Umbilical cord (tissue), 1 donor: ENCODE measurements at regions not wholly inside any gene's neighbourhood (a gene's known extent, or its start where the extent isn't known, plus 50 kb on each side); places are given as distances from the start of the nearest gene placed in this dataset.
"Not testable (repeated sequence)": the region's sequence is repeated elsewhere in the genome, so short reads cannot be mapped to it uniquely, and the experiment has no call there.

Experiments
- DNase-seq: peaks from one replicate; pipeline ENCODE4 v3.0.0-alpha.2; 2015; ENCODE audit warnings: low spot score

DNA sequence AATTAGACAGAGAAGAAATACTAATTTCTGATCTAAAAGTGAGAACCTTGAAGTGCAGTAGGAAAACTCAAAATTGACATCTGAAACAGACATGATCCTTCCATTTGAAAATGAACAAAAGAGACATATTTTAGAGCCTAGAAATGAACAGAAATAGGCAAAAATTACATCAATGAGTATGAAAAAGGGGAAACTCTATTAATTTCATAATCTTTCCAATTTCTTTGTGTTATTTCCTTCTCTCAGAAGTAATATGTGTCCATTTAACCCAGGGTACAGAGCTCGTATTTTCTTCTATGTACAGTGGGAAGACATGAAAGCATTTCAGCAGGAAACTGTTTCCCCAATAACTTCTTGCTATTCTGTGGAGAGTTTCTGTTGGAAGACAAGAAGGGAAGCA, 263.1 kb downstream of the CGGBP1 start:
- no peak for DNase-seq

DNA sequence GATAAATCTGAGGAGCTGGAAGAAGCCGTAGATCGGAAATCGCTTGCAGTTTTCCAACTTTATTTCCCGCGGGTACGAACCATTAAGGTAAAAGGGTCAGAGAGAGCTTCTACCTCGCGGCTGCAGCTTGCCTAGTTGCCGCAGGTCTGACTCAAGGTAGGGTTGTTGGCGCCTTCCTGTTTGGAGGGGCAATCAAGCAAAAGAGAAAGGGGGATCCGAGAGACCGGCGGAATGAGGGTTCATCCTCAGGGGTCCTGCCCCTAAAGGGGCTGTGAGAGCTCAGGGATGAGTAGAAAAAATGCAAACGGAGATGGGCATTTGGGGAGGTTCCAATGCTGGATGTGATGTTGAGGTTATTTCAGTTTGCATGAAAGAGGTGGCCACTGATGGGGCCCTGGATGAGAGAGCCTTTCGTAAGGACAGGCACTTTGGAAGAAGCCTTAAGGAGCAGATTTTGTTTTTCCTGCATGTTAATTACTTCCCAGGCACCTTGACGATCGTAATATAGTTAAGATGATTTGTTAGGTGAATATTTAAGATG, 265.4 kb downstream of the CGGBP1 start:
- DNase-seq: no peak

DNA sequence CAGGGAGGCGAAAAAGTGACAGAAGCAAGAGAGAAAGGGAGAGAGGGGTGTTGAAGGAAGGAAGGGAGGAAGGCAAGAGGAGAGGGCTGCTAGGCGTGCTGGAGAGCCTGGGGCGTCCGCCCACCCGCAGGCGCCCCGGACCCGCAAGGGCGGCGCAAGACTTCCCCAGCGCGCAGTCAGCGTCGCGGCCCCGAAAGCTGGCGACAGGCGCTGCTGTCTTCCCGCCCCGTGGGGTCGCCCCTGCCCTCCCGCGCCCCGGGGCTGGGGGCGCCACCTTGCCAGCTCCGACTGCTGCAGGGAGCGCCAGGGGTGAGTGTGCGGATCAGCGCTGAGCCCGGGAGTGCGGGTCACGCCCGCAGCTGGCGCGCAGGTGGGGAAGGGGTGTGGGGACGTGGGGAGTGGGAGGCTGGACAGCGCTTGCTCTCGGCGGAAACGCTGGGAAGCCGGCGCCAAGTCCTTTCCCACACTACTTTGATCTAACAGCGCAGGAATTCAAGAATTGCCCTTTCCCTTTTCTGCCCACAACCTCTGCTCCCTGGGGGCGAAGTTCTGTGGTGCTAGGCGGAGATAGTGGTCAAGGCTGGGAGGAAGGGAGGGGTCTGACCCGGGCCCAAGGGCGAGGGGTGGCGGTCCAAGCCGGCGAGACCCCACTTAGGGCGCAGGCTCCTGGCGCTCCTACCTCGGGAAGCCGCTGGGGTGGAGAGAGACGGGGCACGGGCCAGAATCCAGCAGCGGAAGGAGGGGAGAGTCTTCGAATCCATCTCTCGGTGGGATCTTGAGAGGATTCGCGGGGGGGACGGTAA, 266.1 kb downstream of the CGGBP1 start, which contains the start of gene HTR1F:
Gene HTR1F (plus strand): TSS at position 173 of the 803 bp plus-strand sequence.
- no peak for DNase-seq

DNA sequence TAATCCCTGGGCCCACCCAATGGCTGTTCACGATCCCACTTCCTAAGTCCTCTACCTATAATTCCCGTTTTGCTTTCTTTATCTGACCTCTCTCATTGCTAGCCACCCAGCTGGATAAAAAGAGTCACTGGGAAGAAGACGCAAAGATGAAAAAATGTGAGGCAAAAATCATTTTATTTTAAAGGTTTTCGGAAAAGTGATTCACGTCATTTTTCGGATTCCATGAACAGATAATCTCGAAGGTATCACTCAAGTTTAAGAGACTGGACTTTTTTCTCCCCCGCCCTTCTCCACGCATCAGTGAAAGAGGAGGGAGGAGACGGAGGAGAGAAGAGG, 266.6 kb downstream of the CGGBP1 start:
- DNase-seq: no peak

DNA sequence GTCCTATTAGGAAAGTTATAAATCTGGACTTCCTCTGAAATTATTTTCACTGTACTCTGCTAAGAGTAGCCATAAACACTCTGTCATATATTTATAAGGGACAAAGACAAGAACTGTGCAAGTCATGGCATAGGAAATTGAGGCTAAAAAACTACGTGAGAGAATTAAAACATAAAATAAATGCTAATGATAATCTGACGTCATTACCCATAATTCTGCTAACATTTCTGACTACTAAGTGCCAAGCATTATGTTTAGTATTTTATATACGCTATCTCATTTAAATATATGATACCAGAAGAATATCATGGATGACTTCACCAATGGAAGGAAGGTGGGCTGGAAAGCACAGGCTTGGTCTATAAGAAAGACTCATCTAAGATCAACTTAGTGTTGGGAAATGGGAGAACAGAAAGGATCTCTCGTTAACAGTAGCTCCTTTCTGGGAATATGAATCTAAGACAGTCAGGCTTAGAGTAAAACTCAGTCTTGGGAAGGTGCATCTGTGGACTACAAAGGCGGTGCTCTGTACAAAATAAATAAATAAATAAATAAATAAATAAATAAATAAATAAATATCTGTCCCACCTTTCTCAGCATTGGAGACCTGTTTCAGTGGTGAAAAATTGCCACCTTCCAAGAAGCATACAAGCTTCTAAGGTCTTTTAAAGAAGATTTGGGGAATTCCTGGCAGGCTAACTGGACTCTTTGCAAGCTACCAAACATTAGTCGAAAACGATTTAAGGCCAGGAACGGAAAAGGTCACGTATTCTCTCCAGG, 267.4 kb downstream of the CGGBP1 start:
- no peak for DNase-seq

DNA sequence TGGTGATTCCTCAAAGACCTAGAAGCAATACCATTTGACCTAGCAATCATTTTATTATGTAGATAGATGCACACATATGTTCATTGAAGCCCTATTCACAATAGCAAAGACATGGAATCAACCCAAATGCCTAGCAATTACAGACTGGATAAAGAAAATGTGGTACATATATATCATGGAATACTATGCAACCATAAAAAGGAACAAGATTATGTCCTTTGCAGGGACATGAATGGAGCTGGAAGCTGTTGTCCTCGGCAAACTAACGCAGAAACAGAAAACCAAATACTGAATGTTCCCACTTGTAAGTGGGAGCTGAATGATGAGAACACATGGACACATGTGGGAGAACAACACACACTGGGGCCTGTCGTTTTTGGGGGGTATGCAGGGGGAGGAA, 269.8 kb downstream of the CGGBP1 start:
- DNase-seq: not testable (repeated sequence)

DNA sequence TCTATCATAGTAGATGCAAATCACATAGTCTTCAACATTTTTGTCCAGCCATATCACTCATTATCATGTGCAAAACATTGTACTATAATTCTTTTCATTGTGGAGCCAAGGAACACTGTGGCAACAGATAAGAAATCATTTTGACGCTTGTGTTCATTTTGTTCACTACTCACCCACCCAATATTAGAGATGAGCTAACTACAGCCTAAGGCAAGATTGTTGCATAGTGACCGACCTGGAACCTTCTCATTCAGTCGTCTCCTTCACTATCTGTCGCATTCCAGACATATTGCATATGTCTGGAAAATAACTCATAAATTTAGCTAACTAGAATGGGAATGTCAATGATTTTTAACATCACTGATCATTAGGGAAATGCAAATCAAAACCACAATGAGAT, 270.3 kb downstream of the CGGBP1 start:
- no peak for DNase-seq

DNA sequence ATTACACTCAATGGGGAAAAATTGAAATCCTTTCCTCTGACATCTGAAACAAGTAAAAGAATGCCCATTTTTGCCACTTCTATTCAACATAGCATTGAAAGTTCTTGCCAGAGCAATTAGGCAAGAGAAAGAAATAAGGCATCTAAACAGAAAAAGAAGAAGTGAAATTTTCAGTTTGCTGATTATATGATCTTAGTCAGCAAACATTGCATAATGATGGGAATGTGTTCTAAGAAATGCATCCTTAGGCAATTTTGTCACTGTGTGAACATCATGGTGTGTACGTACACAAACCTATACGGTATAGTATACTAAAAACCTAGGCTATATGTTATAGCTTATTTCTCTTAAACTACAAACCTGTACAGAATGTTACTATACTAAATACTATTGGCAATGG, 278.0 kb downstream of the CGGBP1 start:
- no peak for DNase-seq

DNA sequence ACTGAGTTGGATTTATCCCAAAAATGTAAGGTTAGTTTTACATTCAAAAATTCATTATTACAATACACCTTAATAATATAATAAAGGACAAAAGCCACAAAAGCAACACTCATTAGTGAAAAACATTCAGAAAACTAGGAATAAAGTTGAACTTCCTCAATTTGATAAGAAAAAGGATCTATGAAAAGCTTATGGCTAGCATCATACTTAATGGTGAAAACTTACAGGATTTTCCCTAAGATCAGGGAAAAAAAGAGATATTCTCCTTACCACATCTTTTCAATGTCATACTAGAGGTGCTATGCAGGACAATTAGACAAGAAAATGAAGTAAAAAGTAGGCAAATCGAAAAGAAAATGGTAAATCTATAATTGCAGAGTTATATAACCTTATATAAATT, 279.9 kb downstream of the CGGBP1 start:
- DNase-seq: no peak

DNA sequence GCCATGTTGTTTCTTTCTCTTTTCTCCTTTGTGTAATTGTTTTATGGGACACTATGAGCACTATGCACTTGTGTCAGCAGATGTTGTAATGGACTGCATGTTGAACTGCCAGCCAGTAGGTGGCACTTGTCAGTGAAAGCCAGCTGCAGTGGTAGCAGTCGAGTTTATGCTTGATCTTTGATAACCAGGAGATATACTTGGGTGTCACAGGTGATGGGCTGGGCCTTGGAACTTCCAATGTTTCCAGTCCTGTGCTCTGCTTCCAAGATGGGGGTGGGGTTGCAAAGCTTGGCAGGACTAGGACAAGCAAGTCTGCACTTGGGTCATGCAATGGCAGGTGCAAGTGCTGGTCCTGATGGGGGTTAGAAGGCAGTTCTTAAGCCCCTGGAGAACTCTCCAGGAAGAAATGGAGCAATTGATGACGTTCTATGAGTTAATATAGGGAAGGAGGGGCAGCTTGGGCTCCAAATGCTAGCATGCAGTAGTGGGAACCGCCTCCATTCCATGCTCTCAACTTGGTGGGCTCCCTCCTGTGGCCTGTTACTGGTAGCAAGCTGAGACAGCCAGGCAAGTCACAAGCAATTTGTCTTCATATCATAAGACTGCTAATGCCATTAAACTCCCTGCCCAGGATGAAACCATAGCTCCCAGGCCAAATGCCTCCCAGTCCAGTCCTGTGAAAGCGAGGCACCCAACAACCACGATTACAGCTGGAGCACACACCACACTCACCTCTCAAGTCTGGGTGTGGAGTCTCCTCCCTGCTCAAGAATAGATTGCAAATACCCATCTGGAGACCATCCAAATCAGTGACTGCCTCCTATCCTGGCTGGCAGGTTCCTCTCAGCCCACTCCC, 287.2 kb downstream of the CGGBP1 start:
- no peak for DNase-seq

DNA sequence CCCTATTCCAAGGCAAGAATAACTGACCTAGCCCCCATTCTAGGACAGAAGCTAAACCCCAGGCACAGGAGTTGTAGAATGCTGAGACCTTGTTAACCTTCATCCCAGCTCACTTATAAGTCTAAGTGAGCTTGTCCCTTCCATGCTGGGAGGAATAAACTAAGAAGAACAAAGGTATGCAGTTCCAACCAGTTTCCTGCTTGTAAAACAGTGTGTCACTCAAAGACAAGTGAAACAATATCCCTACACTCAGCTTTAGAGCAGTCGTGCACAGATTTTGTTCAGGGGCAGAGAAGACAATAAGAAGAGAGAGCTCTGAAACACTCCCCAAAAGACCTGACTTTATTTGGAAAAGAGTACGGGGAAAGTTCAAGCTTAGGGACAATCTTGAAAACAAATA, 292.1 kb downstream of the CGGBP1 start:
- no peak for DNase-seq

DNA sequence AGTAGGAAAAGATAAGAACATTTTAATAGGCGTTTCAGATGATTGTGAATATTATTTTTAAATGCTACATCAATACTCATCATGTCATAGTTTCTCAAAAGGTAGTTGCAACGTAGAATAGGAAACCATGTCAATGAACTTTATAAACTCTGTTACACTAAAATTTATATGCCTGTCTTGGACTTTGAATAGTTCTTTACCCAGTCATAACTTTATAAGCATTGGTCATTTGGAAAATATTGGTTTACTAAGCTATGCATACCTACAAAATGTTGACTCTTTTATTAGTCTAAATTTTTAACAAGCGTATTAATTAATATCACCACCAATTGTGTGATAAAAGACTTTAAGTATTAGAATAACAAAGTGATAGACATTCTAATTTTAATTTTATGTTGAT, 293.5 kb downstream of the CGGBP1 start:
- no peak for DNase-seq

DNA sequence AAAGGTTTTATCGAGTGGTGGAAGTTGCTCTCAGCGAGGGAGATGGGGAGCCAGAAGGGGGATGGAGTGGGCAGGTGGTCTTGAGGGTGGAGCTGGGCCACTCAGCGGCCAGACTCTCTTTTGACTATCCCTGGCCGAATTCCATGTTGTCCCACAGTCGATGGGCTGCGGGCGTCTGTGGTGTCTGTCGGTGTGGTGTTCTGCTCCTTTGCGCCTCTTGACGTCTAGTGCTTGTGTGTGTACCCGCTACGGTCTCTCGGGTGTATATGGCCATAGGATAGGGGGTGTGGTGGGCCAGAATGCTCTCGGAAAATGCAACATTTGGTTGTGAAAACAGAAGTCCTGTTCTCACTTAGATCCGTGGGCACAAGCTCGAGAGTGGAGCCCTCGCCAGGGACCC, 297.0 kb downstream of the CGGBP1 start:
- DNase-seq: no peak

DNA sequence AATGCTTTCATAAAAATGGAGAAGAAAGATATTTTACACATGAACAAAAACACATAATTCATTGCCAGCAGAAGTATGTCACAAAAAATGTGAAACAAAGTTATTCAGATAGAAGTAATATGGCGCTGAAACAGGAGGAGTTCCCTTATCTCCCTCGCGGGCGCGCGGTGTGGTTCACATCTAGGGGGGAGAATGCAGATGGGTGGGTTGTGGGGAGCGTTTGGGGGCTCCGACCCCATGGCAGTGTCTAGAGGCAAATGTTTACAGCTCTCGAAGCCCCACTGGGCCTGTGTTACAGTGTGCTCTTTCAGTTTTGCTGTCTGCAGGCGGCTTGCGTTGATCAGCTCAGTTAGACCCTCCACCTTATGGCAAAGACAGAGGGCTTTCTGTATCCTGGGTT, 297.5 kb downstream of the CGGBP1 start:
- DNase-seq: no peak

DNA sequence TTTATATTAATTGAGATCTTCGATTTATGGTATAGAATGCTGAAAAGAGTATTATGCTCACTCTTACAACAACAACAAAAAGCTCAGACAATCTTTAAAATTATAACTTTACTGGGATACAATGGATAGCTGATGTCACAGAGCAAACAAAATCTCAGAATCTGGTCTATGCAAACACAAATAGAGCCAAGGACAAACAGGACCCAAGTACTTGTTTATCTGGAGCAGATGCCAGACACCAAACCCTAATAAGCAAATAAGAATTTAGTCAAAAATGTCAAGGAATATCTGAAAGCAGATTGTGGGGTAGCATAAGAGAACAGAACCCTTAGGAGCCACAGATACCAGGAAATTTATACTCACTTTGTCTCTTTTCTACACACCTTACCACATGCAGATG, 302.2 kb downstream of the CGGBP1 start:
- DNase-seq: no peak

DNA sequence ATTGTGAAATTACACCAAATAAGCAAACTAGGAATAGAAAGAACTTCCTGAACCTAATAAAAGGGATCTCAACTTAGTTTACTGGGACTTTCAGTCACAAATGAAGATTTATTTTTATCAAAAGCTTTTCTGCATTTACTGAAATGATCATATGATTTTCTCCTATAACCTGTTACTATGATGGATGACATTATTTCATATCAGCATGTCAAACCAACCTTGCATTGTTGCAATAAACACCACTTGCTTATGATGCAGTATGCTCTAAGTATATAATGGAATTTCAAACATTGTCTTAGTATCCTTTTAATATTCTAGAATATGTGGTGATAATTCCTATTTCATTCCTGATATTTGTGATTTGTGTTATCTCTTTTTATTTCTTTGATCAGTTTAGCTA, 303.0 kb downstream of the CGGBP1 start:
- no peak for DNase-seq

DNA sequence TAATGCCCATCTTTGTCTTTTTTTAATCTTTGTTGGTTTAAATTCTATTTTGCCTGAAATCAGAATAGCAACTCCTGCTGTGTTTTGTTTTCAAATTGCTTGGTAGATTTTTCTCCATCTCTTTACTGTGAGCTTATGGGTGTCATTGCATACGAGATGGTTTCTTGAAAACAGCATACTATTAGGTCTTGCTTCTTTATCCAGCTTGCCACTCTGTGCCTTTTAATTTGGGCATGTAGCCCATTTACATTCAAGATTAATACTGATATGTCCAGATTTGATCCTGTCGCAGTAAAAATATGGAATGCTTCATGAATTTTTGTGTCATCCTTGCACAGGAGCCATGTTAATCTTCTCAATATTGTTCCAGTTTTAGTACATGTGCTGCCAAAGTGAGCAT, 316.6 kb downstream of the CGGBP1 start:
- DNase-seq: no peak

DNA sequence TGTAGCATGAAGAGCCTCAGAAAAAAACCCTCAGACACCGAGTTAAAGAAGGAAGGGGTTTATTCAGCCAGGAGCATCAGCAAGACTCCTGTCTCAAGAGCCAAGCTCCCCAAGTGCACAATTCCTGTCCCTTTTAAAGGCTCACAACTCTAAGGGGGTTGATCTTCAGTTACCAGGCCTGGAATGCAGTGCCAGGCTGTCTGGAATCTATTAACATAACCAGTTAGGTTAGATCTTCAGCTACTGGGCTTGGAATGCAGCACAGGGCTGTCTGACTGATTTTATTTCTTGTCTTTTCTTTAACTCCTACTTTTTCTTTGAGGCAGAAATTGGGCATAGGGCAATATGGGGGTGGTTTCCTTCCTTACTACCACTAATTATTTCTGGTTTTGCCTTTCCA, 317.9 kb downstream of the CGGBP1 start:
- not testable (repeated sequence) for DNase-seq

DNA sequence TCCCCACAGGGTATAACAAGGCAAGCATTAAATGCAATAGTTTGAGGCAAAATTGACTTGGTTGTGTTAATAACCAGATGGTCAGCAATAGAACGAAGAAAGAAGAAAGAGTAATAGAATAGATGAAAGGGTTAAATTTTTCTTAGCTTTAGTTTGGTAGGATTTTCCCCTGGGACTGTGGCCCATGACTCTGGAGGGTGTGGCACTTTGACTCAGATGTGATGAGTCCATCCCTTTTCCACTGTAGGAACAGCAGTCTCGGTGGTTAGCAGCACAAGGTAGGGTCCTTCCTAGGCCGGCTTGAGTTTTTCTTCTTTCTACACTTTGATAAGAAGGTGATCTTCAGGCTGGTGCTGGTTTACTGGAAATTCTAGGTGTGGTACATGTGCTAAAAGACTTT, 321.0 kb downstream of the CGGBP1 start:
- not testable (repeated sequence) for DNase-seq

DNA sequence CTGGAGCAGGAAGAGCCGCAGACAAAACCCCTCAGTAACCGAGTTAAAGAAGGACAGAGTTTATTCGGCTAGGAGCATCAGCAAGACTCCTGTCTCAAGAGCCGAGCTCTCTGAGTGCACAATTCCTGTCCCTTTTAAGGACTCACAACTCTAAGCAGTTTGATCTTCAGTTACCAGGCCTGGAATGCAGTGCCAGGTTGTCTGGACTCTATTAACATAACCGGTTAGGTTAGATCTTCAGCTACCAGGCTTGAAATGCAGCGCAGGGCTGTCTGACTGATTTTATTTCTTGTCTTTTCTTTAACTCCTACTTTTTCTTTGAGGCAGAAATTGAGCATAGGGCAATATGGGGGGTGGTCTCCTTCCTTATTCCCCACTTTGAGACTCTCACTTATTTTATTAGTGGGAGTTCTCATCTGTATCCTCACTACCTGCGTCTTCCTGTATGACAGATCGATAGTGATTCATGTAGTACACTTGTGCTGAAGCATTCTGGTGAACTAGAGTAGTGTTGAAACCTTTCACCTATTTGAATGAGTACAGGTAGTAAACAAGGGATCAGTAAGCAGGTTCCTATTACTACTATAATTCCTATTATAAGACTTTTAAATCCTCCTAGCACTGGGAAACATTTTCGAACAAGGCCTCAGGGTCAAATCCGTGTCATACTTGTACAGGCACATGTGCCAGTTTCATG, 325.0 kb downstream of the CGGBP1 start:
- DNase-seq: peak; percentile 21

DNA sequence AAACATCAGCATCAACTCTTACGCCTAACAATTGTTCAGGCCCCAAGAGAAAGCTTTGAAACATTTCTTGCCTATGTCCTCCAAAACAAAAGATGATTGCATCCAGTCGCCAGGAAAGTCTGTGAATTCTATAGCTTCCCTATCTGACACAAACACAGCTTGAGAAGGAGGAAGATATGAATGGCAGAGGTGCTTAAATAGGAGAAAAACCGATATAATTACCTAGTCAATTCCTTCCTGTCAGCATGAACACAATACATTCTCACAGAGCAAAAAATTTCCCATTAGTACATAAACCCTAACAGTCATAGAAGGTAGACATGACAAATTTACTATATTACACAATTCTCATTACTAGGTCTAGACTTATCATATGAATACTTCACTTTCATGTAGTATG, 326.5 kb downstream of the CGGBP1 start:
- no peak for DNase-seq
